Caki2 (cell line): ENCODE measurements at regions not wholly inside any gene's neighbourhood (a gene's known extent, or its start where the extent isn't known, plus 50 kb on each side); places are given as distances from the start of the nearest gene placed in this dataset.

Experiments
- DNase-seq: peaks from one replicate; pipeline ENCODE4 v3.0.0-alpha.2; 2015; ENCODE audit warnings: low read depth
- in situ Hi-C: cut with HindIII; loops from 2 replicates; pipeline ENCODE4 v1.10.0; 2016; ENCODE audit warnings: low sequenced_read_pairs, low pct_unique_long_range_greater_than_20kb, mixed read lengths

DNA sequence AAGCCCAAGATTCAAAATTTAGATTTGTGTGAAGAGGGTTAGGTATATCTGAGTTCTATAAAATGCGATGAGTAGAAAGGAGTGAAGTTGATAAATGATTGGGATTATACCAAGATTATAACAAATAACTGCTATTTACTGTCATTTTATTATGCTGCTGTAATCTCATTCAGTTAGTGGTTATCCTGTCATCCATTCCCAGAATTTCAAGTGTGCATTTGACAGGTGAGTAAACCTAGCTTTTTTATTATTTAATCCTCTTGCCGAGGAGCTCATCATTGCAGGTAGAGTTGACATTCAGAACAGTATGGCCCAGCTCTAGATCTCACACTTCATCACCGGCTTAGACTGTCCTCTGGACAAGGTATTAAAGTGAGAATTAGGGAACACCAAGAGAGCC, 1146.2 kb downstream of the CDH11 start:
- in situ Hi-C loops, result no loop called here
- no peak for DNase-seq

DNA sequence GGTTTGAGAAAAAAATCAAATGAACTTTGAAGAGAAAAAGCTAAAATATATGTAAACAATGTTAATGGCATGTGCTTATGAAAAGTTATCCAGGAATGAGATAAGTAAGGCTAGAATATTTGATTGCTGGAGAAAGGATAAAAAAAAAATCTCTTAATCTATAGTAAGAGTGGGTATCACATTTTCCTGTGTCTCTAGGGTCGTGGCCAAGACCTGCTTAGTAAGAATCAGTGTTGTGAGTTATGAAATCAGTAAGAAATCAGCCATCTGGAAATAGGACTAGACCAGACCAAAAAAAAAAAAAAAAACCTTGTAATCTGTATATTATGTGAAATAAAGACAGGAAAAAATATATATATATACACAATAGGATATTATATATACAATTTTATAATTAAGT, 1153.9 kb downstream of the CDH11 start:
- in situ Hi-C loops, result no loop called here
- no peak for DNase-seq

DNA sequence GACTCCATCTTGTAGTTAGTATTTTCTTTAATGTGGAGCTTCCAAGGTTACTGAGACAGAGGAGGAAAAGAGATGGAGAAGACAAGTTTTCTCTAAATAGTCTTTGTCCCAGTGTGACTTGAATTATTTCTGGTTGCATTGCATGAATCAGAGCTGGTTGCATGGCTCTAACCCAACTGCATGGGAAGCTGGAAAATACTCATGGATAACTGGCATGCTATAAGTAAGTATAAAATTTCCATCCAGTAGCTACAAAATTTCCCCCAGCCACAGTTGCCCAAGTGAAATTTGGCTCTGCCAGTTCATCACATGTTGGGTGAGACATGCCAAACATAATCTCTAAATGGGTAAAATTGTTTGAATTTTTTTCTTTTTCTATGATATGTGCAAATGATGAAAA, 1161.5 kb downstream of the CDH11 start:
- no peak for DNase-seq
- in situ Hi-C loops, result no loop called here

DNA sequence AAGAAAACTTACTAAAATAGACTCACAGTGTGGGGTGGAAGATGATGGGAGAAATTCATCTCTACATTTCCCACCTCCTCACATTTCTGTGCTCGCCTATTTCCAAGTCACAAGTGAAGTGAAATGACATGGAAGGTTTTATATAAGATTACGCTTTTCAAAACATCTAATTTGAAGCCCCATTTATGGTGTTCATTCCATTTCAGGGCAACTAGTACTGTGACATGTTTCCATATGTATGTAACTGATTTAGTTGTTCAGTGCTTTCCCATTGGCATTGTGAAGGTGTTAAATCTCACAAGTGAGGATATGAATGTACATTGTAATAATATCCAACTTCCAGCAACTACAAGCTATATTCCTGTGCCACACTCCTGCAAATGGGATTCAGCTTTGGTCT, 1174.8 kb downstream of the CDH11 start:
- in situ Hi-C loops, result no loop called here
- DNase-seq, result no peak

DNA sequence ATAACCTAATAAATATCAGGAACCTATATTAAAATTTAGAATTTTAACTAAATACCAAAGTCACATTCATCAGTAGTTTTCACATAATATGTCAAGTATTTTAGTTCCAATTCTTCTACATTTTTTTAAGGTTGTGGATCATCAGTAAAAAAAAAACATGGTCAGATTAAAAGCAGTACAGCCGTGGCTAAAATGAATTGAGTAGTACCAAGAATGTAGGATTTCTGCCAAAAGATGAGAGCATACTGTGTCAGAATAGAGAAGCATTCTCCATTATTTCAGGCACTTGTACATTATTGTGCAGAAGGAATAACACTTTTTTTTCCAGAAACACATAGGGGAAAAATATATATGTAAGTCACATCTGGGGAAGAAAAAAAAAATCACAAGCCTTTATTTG, 1176.1 kb downstream of the CDH11 start:
- in situ Hi-C loops, result no loop called here

DNA sequence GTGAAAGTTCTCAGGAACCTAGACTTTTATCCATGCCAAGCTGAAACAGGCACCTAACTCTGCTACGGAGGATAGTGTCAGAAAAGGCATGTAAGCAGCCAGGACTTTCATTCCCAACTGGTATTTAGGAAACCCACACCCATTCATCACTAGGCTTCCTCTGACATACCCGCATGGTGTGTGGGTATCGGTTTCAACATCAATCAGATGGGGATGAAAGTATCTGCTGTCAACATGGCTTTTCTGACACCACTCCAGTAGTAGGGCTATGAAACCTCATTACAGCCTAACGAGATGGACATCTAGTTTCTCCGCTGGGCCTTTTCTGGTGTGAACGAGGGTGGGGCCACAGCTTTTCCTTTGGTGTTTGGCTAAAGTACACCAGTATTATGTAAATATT, 1178.3 kb downstream of the CDH11 start:
- DNase-seq, result no peak
- in situ Hi-C loops, result no loop called here

More for the DNA sequence above, 1176.1 kb downstream of the CDH11 start:
- DNase-seq, result no peak

DNA sequence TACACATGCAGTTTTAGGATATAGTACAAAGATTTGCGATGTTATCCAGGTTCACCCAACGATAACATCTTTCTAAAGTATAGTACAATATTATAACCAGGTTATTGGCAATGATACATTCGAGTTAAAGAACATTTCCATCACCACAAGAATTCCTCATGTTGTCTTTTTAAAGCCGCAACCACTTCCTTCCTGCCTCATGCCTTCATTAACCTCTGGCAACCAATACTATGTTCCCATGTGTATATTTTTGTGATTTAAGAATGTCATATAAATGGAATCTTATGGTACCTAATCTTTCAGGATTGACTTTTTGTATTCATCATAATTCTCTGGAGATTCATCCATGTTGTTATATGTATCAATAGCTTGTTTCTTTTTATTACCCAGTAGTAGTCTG, 1183.2 kb downstream of the CDH11 start:
- DNase-seq, result no peak
- in situ Hi-C loops, result no loop called here

DNA sequence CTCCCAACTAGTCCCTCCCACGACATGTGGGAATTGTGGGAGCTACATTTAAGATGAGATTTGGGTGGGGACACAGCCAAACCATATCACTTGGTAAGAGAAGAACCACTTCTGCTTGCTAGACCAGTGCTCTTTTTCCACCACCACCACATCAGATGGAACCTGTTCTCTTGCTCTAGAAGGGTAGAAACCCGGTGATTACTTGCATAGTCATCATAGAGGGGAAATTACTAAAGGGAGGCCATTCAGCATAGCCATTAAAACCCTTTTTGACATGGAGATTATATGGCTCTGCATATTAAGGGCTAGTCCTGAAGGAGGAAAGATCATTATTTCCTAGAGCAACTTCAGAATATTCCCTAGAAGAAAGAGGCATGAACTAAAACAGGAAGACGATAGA, 1188.0 kb downstream of the CDH11 start:
- in situ Hi-C loops, result no loop called here
- DNase-seq, result no peak

DNA sequence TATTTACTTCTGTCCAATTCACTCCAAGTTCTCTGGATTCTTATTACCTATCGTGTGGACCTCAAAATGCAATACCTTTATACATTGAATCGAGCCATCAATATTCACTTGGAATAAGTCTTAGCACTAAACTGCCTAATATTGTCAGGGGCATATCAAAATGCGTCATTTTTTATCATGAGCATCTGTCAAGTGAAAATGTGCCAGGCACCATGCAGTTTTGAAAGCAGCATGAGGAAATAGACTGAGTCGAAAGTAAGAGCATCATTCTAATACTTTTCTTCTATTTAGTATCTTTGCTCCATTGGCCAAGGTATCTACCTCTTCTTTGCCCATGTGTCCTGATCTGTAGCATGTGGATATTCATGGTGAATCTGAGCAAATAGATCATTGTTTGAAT, 1193.4 kb downstream of the CDH11 start:
- in situ Hi-C loops, result no loop called here
- DNase-seq, result no peak

DNA sequence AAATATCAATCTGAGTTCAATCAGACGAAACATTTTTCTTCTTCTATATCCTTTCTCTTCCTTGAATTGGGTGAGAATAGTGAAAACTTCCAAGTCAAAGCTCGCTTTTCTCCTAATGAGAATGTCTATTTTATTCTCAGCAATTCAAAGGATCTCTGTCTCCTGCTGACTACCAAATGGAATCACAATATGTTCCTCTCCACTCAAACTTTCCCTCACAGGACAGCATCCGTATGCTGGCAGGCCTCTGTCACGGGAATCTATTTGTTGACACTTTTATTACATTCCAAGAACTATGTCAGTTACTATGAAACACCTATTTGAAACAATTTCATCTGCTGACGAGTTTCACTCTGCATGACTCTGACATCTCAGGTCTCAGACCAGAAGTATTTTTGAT, 1196.6 kb downstream of the CDH11 start:
- in situ Hi-C loops, result no loop called here
- no peak for DNase-seq

DNA sequence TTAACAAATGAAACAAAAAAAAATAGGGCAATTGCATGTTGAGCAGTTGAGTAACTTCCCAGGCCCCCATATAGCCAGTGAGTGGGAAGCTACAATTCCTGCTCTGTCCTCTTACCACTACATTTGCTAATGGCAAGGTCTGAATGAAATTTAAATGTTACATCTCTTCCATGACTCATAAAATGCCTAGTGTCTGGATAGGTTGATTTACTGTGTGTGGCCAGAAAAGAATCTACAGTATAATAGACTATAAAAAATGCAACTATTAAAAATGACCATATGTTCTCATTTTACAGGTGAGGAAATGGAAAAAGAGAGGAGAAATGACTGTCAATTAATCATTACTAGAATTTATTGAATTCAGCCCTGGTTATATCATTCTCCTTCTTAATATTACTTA, 1199.3 kb downstream of the CDH11 start:
- no peak for DNase-seq
- in situ Hi-C loops, result no loop called here

DNA sequence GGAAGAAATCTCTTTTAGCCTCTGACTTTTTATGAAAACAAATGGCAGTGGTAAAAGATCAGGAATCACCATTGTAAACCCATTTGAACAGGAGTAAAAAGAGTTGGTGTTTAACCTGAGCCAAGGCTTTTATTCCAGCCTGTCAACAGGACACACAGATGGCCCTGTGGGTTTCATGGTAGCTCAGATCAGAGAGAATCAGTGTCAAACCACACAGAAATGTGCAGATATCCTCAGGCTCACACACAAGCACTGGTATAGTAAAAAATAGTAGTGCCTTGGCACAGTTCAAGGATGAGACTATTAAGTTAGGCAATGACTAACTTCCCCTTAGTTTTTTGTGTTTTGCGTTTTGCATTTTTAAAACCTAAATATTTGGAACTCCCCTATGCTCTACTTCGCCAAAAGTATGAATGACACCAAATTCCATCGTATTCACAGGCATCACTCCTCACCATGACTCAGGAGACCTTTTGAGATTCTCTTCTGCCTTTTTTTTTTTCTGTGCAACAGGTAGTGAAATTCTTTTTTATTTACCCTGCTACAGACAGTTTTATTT, 1200.0 kb downstream of the CDH11 start:
- in situ Hi-C loops, result no loop called here
- no peak for DNase-seq

DNA sequence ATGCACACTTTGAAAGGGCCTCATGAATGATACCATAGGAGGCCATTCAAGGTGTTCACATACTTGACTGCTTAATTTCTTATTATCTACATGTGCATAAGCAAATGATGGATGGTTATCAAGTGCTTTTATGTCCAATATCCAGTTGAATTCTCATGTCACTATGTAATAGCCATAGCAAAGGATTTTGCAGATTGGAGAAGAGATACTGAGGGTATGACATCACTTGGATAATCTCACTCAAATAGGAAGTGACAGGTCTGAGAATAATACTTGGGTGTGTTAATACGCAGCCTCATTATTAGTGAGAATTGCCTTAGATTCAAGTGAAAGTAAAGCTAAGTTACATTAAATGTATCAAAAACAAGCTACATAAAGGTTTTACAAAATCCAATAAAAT, 1208.6 kb downstream of the CDH11 start:
- DNase-seq, result no peak
- in situ Hi-C loops, result no loop called here

DNA sequence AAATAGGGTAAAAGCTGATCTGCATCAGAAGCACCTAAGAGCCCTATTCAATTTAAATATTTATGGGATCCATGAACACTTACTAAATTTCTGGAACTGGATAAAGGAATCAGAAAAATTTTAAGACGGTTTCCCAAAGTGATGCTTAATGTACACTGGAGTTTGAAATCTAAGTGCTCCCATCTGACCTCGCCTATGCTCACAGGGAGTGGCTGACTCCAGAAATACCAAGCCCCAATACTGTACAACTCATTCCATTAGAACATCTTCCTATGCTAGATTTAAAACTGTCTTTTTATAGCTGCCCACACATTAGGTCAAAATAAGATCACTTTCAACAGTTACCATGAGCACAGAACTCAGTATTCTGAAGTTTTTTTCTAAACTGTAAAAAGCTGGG, 1214.6 kb downstream of the CDH11 start:
- in situ Hi-C loops, result no loop called here
- DNase-seq, result no peak

DNA sequence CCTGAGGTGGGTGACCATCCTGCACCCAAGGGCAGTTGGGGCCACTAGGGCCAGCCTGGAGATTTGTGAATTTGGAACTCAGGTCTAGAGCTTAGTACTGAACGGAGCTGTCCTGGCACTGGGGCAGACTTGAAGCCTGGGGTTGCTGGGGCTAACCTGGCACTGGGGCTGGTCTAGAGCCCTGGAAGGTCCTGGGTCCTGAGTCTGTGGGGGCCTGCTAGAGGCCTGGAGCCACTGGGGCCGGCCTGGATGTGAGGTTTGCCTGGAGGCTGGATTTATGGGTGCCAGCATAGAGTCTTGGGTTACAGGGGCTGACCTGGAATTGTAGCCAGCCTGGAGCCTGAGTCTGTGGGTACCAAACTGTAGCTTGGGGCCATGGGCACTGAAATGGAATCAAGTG, 1216.9 kb downstream of the CDH11 start:
- in situ Hi-C loops, result no loop called here
- no peak for DNase-seq

DNA sequence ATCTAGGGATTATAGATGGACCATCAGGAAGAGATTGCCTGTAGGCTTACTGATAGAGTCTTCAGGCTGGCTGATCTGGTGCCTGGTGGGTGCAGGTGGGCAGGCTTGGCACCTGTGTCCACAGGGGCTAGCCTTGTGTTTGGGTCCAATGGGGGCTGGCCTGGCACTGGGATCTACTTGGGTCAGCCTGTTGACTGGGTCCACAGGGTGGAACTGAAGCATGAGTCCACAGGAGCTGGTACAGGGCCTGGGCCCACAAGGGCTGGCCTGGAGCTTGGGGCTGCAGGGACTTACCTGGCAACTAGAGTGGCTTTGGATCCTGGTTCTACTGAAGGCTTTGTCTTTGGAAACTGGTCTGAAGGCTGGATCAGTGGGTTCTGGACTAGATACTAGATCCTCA, 1217.7 kb downstream of the CDH11 start:
- DNase-seq, result no peak
- in situ Hi-C loops, result no loop called here

DNA sequence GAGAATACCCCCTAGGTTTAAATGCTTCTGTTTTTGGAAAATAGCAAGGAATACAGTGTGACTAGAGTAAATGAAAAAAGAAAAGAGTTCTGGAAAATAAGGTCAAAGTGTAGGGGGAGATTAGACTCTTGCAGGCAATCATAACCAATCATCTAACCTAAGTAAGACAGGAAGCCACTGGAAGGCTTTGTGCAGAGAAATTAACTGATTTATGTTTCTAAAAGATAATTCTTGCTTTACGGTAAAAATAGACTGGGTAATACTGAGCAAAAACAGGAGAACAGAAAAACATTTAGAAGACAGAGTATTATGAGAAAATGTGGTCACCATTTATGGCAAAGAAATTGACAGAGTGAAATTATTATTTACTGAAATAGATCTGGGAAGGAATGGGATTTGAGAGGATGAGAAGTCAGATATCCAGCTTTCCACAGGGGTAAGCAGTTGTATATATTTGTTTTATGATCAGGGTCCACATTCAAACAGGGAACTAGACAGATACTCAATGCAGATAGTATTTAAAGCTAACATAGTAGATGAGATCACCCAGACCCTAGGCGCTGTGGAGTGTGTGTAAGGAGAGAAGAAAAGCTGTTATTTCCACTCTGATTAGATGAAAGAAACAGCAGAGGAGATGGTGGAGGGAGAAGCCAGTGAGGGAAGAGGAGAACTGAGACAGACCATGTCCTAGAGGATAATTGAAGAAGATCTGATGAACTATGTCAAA, 1225.3 kb downstream of the CDH11 start:
- DNase-seq, result no peak

DNA sequence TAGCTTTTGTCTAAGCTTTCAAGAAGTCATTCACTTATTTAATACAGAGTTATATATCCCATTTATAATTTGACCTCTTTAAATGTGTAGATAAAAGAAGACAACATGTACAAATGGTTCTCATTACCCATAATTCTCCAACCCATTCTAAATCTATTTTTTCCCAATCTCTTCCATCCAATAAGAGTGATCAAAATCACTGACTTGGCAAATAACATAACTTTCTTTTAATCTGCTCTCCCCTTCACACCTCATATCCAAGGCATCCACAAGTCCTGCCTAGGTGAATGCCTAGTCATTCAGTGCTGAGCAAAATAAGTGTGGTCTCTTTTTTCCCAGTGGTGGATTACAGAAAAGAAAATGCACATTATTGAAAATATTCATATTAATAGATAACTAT, 1231.1 kb downstream of the CDH11 start:
- no peak for DNase-seq
- in situ Hi-C loops, result no loop called here

More for the DNA sequence above, 1225.3 kb downstream of the CDH11 start:
- in situ Hi-C loops, result no loop called here

DNA sequence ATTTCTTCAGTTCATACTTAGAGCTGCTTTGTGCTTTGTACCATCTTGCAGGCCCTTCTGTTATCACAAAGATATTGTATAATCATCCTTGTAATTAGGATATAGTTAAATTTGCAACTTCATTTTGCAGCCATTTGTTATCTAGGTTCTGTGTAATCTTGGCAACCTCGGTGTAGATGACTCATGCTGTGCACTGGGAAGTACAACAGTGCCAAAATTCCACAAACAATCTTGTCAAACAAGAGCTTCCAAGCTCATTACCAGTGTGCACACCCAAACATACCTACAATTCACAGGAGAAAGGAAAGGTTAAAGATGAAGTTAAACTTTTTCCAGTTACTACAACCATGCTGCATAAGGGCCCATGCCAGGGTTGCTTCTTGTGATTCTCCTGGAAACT, 1231.8 kb downstream of the CDH11 start:
- DNase-seq, result peak; percentile 15
- in situ Hi-C loops, result no loop called here

DNA sequence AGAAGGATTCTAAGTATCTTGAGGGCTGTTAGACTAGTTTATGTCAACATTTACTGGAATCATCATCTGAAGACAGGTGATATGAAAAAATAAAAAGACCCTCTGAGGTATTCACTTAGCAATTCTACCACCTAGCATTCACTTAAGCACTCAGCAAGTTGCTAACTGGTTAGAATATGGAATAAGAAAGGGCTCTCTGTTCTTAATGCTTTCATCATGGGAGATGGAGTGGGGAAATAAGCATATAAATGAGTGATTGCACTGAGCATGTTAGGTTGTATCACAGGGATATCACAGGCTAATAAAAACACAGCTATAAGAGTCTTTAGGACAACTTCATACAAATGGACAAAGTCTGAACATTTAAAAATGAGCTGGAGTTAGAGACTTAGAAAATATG, 1238.8 kb downstream of the CDH11 start:
- no peak for DNase-seq
- in situ Hi-C loops, result no loop called here
